ENCODE measurements at regions not wholly inside any gene's neighbourhood (a gene's known extent, or its start where the extent isn't known, plus 50 kb on each side); places are given as distances from the start of the nearest gene placed in this dataset.

GRCh38 chr16:76906552-76906951, 284.4 kb upstream of the MON1B start:
- no peak for TF ChIP-seq EZH2 (IDR thresholded peaks at IDR 0.05; ENCODE audit: insufficient read depth, low read length)

GRCh38 chr16:76910931-76911330, 280.1 kb upstream of the MON1B start:
- H3K79me2 ChIP-seq (ENCODE audit: insufficient read depth, low read length): no peaks in the 10 kb centered on the region
- Mint-ChIP-seq H3K27ac (ENCODE audit: unreplicated experiment) (no peak overlapping the region), H3K4me1 (ENCODE audit: low read depth, unreplicated experiment) (no peaks in the 10 kb centered on the region), H3K36me3 (ENCODE audit: low read depth, unreplicated experiment) (no peaks in the 10 kb centered on the region), H3K4me3 (ENCODE audit: unreplicated experiment) (no peak overlapping the region), H3K9me3 (ENCODE audit: unreplicated experiment) (peaks cover 2% of the 10 kb centered on the region), H3K27me3 (ENCODE audit: low read depth, unreplicated experiment) (no peaks in the 10 kb centered on the region)
- H3K27ac ChIP-seq (ENCODE audit: low read depth, low read length): no peak overlapping the region
- no peaks in the 10 kb centered on the region for H4K20me1 ChIP-seq (ENCODE audit: insufficient read depth, low read length)
- H3K4me1 ChIP-seq (ENCODE audit: insufficient read depth, low read length): no peaks in the 10 kb centered on the region
- H3K9me3 ChIP-seq (ENCODE audit: insufficient read depth, low read depth, low read length): no peaks in the 10 kb centered on the region
- no peak overlapping the region for H3K4me3 ChIP-seq (ENCODE audit: insufficient read depth, low read depth, low read length)
- H3K4me2 ChIP-seq (ENCODE audit: low read length): no peak overlapping the region
- DNase-seq (ENCODE audit: low read depth): peak; percentile 73
- no peak overlapping the region for H3K9ac ChIP-seq (ENCODE audit: low read length)
- H2AFZ ChIP-seq (ENCODE audit: low read depth, low read length): no peak overlapping the region
- TF ChIP-seq CTCF (IDR thresholded peaks at IDR 0.05; ENCODE audit: insufficient read depth, low read depth, low read length) (no peak), EZH2 (IDR thresholded peaks at IDR 0.05; ENCODE audit: insufficient read depth, low read length) (no peak)
- H3K36me3 ChIP-seq (ENCODE audit: insufficient read depth, low read length): no peaks in the 10 kb centered on the region
- FAIRE-seq: no peak
- H3K27me3 ChIP-seq (ENCODE audit: insufficient read depth, low read length): no peaks in the 10 kb centered on the region

More at GRCh38 chr16:76906552-76906951, 284.4 kb upstream of the MON1B start:
- H3K79me2 ChIP-seq (ENCODE audit: insufficient read depth, low read length): no peaks in the 10 kb centered on the region
- H3K27ac ChIP-seq (ENCODE audit: low read depth, low read length): no peak overlapping the region
- DNase-seq (ENCODE audit: low read depth) (no peak), FAIRE-seq (no peak)
- no peak overlapping the region for H3K4me3 ChIP-seq (ENCODE audit: insufficient read depth, low read depth, low read length)
- Mint-ChIP-seq H3K9me3 (ENCODE audit: unreplicated experiment) (peaks cover 2% of the 10 kb centered on the region), H3K27ac (ENCODE audit: unreplicated experiment) (no peak overlapping the region), H3K36me3 (ENCODE audit: low read depth, unreplicated experiment) (no peaks in the 10 kb centered on the region), H3K27me3 (ENCODE audit: low read depth, unreplicated experiment) (no peaks in the 10 kb centered on the region), H3K4me3 (ENCODE audit: unreplicated experiment) (no peak overlapping the region), H3K4me1 (ENCODE audit: low read depth, unreplicated experiment) (no peaks in the 10 kb centered on the region)
- no peaks in the 10 kb centered on the region for H3K9me3 ChIP-seq (ENCODE audit: insufficient read depth, low read depth, low read length)
- no peak overlapping the region for H3K4me2 ChIP-seq (ENCODE audit: low read length)
- no peaks in the 10 kb centered on the region for H3K27me3 ChIP-seq (ENCODE audit: insufficient read depth, low read length)
- no peaks in the 10 kb centered on the region for H3K4me1 ChIP-seq (ENCODE audit: insufficient read depth, low read length)
- no peak overlapping the region for H2AFZ ChIP-seq (ENCODE audit: low read depth, low read length)
- H4K20me1 ChIP-seq (ENCODE audit: insufficient read depth, low read length): no peaks in the 10 kb centered on the region
- no peaks in the 10 kb centered on the region for H3K36me3 ChIP-seq (ENCODE audit: insufficient read depth, low read length)
- H3K9ac ChIP-seq (ENCODE audit: low read length): no peak overlapping the region

GRCh38 chr16:76913046-76913445, 277.9 kb upstream of the MON1B start:
- H3K4me3 Mint-ChIP-seq (ENCODE audit: unreplicated experiment): no peak overlapping the region
- H3K9ac ChIP-seq (ENCODE audit: low read length): no peak overlapping the region
- no peaks in the 10 kb centered on the region for H3K79me2 ChIP-seq (ENCODE audit: insufficient read depth, low read length)
- no peaks in the 10 kb centered on the region for H3K27me3 Mint-ChIP-seq (ENCODE audit: low read depth, unreplicated experiment)
- H3K27me3 ChIP-seq (ENCODE audit: insufficient read depth, low read length): no peaks in the 10 kb centered on the region
- H3K4me2 ChIP-seq (ENCODE audit: low read length): no peak overlapping the region
- no peaks in the 10 kb centered on the region for H3K36me3 Mint-ChIP-seq (ENCODE audit: low read depth, unreplicated experiment)
- no peak for TF ChIP-seq EZH2 (IDR thresholded peaks at IDR 0.05; ENCODE audit: insufficient read depth, low read length)
- TF ChIP-seq CTCF (IDR thresholded peaks at IDR 0.05; ENCODE audit: insufficient read depth, low read depth, low read length): no peak
- H3K4me1 ChIP-seq (ENCODE audit: insufficient read depth, low read length): no peaks in the 10 kb centered on the region
- peaks cover 2% of the 10 kb centered on the region for H3K9me3 Mint-ChIP-seq (ENCODE audit: unreplicated experiment)
- DNase-seq (ENCODE audit: low read depth) (no peak), FAIRE-seq (no peak)
- no peak overlapping the region for H3K27ac Mint-ChIP-seq (ENCODE audit: unreplicated experiment)
- no peak overlapping the region for H3K4me3 ChIP-seq (ENCODE audit: insufficient read depth, low read depth, low read length)
- H3K9me3 ChIP-seq (ENCODE audit: insufficient read depth, low read depth, low read length): no peaks in the 10 kb centered on the region
- H3K27ac ChIP-seq (ENCODE audit: low read depth, low read length): no peak overlapping the region
- no peaks in the 10 kb centered on the region for H4K20me1 ChIP-seq (ENCODE audit: insufficient read depth, low read length)
- no peaks in the 10 kb centered on the region for H3K36me3 ChIP-seq (ENCODE audit: insufficient read depth, low read length)
- H2AFZ ChIP-seq (ENCODE audit: low read depth, low read length): no peak overlapping the region
- H3K4me1 Mint-ChIP-seq (ENCODE audit: low read depth, unreplicated experiment): no peaks in the 10 kb centered on the region

All from astrocyte (in vitro differentiated cells and primary cell).